ENCODE measurements at regions not wholly inside any gene's neighbourhood (a gene's known extent, or its start where the extent isn't known, plus 50 kb on each side); places are given as distances from the start of the nearest gene placed in this dataset.

- DNase-seq: no peak
These were observed 50.8 kb upstream of the ELF5 start for GRCh38 chr11:34564406-34564805.

- DNase-seq: no peak
These were observed 51.2 kb upstream of the ELF5 start for GRCh38 chr11:34564807-34565241.

- DNase-seq: peak; percentile 53
These were observed 52.0 kb upstream of the ELF5 start for GRCh38 chr11:34565417-34566207.

GRCh38 chr11:34566208-34566551 lies 52.6 kb upstream of the ELF5 start:
- DNase-seq: no peak

GRCh38 chr11:34566736-34567135 lies 53.1 kb upstream of the ELF5 start:
- DNase-seq: no peak

- no peak for DNase-seq
These were observed 53.2 kb upstream of the EHF start for GRCh38 chr11:34567733-34568132.

- peak; percentile 44 for DNase-seq
These were observed 50.3 kb upstream of the EHF start for GRCh38 chr11:34570584-34570983.

Data from OCI-M1 (cell line).